ENCODE measurements at regions not wholly inside any gene's neighbourhood (a gene's known extent, or its start where the extent isn't known, plus 50 kb on each side); places are given as distances from the start of the nearest gene placed in this dataset.

GRCh38 chr13:44236801-44237207 is 136.8 kb upstream of the SERP2 start:
- Histone ChIP-seq H3K36me3 (ENCODE audit: control insufficient read depth in 2 of 4, insufficient read depth in 4 of 4, low read length in 3 of 4) (no peaks in the 10 kb centered on the region), H3K23me2 (ENCODE audit: low read depth, low read length) (no peaks in the 10 kb centered on the region), H3K4me3 (ENCODE audit: extremely low read depth in 1 of 4, insufficient read depth in 2 of 4, low read depth in 3 of 4, low read length in 4 of 4) (no peak overlapping the region), H3K23ac (ENCODE audit: insufficient read length) (no peak overlapping the region), H3K4ac (replicated peaks; ENCODE audit: insufficient read length, low read depth, low read length) (no peak overlapping the region), H3K14ac (ENCODE audit: insufficient read length) (no peak overlapping the region), H3K4me1 (replicated peaks in 1 of 4; ENCODE audit: control insufficient read depth in 3 of 4, insufficient read depth in 4 of 4, low read length in 3 of 4) (peaks cover under 1 to 4% (median 2%) of the 10 kb centered on the region in 4 experiments; a peak in 4 of 7 replicates), H2BK5ac (ENCODE audit: low read depth, low read length) (no peak overlapping the region), H3K18ac (ENCODE audit: extremely low read depth, low read length) (no peak overlapping the region), H2BK120ac (replicated peaks; ENCODE audit: low read depth, low read length) (no peak overlapping the region), H3K9me3 (ENCODE audit: insufficient read depth in 2 of 2, low read depth in 1 of 2, low read length in 1 of 2) (no peaks in the 10 kb centered on the region), H4K20me1 (replicated peaks in 1 of 2; ENCODE audit: control insufficient read depth in 1 of 2, insufficient read depth in 2 of 2, low read length in 2 of 2) (no peaks in the 10 kb centered on the region), H2BK15ac (ENCODE audit: low read length) (no peak overlapping the region), H4K5ac (ENCODE audit: insufficient read length, low read depth, low read length) (no peak overlapping the region), H3K79me2 (ENCODE audit: control insufficient read depth in 1 of 2, insufficient read depth in 2 of 2, low read length in 2 of 2) (no peaks in the 10 kb centered on the region), H3K27ac (ENCODE audit: low read depth, low read length) (no peak overlapping the region), H2BK20ac (ENCODE audit: low read length) (no peak overlapping the region), H2AK5ac (ENCODE audit: low read depth, low read length) (no peak overlapping the region), H3K9ac (replicated peaks in 1 of 4; ENCODE audit: extremely low read depth in 1 of 4, low read depth in 3 of 4, low read length in 3 of 4) (no peak overlapping the region), H2BK12ac (ENCODE audit: low read depth, low read length) (no peak overlapping the region), H4K8ac (ENCODE audit: extremely low read depth, insufficient read depth, low read length) (no peak overlapping the region), H3K27me3 (replicated peaks in 1 of 4; ENCODE audit: control insufficient read depth in 3 of 4, extremely low read depth in 1 of 4, insufficient read depth in 3 of 4, low read length in 3 of 4) (no peaks in the 10 kb centered on the region), H2AFZ (ENCODE audit: low read length) (no peak overlapping the region), H3K4me2 (ENCODE audit: insufficient read depth in 1 of 2, low read depth in 2 of 2, low read length in 2 of 2) (no peak overlapping the region), H4K91ac (replicated peaks; ENCODE audit: insufficient read length, low read length) (no peak overlapping the region), H3K79me1 (ENCODE audit: low read depth, low read length) (no peaks in the 10 kb centered on the region), H3K56ac (replicated peaks; ENCODE audit: insufficient read length, low read depth, low read length) (no peak overlapping the region)
- WGBS, 2 experiments (ENCODE audit: extremely low coverage in 1 of 2, insufficient coverage in 1 of 2, insufficient read length in 1 of 2, insufficient replicate concordance in 2 of 2, low coverage in 1 of 2, low lambda C conversion rate in 2 of 2, missing lambda C conversion rate in 1 of 2), result 88% methylated on average over 5 of the region's 5 CpGs; no CpG with 5 or more reads in 1 of the 2 experiments
- FAIRE-seq, result no peak
- ChIA-PET CTCF (ENCODE audit: partially characterized antibody) (interaction anchor here (1.0 to 1.2 kb wide), 2 partner anchors 12 to 329 kb away, joined by 3 to 4 read pairs; no protein-coding TSS in a partner anchor), POLR2A (ENCODE audit: partially characterized antibody) (interaction anchor here (1.0 kb wide), 1 partner anchor 200 kb away, joined by 3 read pairs; no protein-coding TSS in a partner anchor)
- DNase-seq (ENCODE audit: low read depth in 1 of 2, low spot score in 2 of 2), result no peak
- TF ChIP-seq KDM1A (IDR thresholded peaks at IDR 0.05; ENCODE audit: borderline replicate concordance, low read length) (no peak), CHD2 (IDR thresholded peaks at IDR 0.05; ENCODE audit: low read length) (no peak), NRF1 (IDR thresholded peaks at IDR 0.05; ENCODE audit: low read depth, low read length) (no peak), KDM4A (IDR thresholded peaks at IDR 0.05; ENCODE audit: low read depth, low read length, severe bottlenecking) (no peak), SIX5 (IDR thresholded peaks at IDR 0.05; ENCODE audit: low read depth, low read length) (no peak), ASH2L (IDR thresholded peaks at IDR 0.05; ENCODE audit: low read length) (no peak), PHF8 (conservative IDR thresholded peaks at IDR 0.05; ENCODE audit: low read depth, low read length) (no peak), JUND (IDR thresholded peaks at IDR 0.05; ENCODE audit: low read length) (no peak), SP1 (IDR thresholded peaks at IDR 0.05; ENCODE audit: low read depth, low read length) (no peak), TCF12 (IDR thresholded peaks at IDR 0.05; ENCODE audit: low read depth, low read length) (no peak), RBBP5 (IDR thresholded peaks at IDR 0.05; ENCODE audit: borderline replicate concordance, low read depth, low read length) (no peak), SAP30 (IDR thresholded peaks at IDR 0.05; ENCODE audit: insufficient read depth, insufficient replicate concordance, low read length) (no peak), BRCA1 (IDR thresholded peaks at IDR 0.05; ENCODE audit: low read depth, low read length) (no peak), YY1 (IDR thresholded peaks at IDR 0.05; ENCODE audit: low read depth, low read length) (no peak), POLR2A (IDR thresholded peaks at IDR 0.05; ENCODE audit: control extremely low read depth in 1 of 2, low read depth in 2 of 2, low read length in 2 of 2) (no peak), EZH2 (IDR thresholded peaks at IDR 0.05; ENCODE audit: low read depth, low read length, severe bottlenecking) (no peak)
